ENCODE measurements at regions not wholly inside any gene's neighbourhood (a gene's known extent, or its start where the extent isn't known, plus 50 kb on each side); places are given as distances from the start of the nearest gene placed in this dataset.

- Histone ChIP-seq H3K79me2 (ENCODE audit: low read length) (no peaks in the 10 kb centered on the region), H3K27me3 (ENCODE audit: low read length) (no peaks in the 10 kb centered on the region), H3K27ac (ENCODE audit: low read length) (no peak overlapping the region), H3K4me3 (ENCODE audit: low read length) (no peak overlapping the region), H2AFZ (ENCODE audit: low read length) (no peak overlapping the region), H3K4me2 (ENCODE audit: low read depth, low read length, poor library complexity, severe bottlenecking) (no peak overlapping the region), H3K9ac (ENCODE audit: low read length) (no peak overlapping the region), H3K9me3 (ENCODE audit: low read length) (no peaks in the 10 kb centered on the region), H3K9me2 (replicated peaks; ENCODE audit: insufficient read depth, low read length) (no peaks in the 10 kb centered on the region), H4K20me1 (ENCODE audit: insufficient read depth, low read depth, low read length) (no peaks in the 10 kb centered on the region), H3K36me3 (ENCODE audit: insufficient read depth, low read length) (no peaks in the 10 kb centered on the region), H3K4me1 (ENCODE audit: low read length) (no peaks in the 10 kb centered on the region)
- no peak for DNase-seq
These were observed 393.9 kb upstream of the SALL1 start for GRCh38 chr16:51544851-51545467.

- H3K4me3 ChIP-seq (ENCODE audit: low read length), result no peak overlapping the region
- H3K9me2 ChIP-seq (replicated peaks; ENCODE audit: insufficient read depth, low read length), result no peaks in the 10 kb centered on the region
- H3K27me3 ChIP-seq (ENCODE audit: low read length), result no peaks in the 10 kb centered on the region
- H3K4me2 ChIP-seq (ENCODE audit: low read depth, low read length, poor library complexity, severe bottlenecking), result no peak overlapping the region
- H4K20me1 ChIP-seq (ENCODE audit: insufficient read depth, low read depth, low read length), result no peaks in the 10 kb centered on the region
- no peaks in the 10 kb centered on the region for H3K9me3 ChIP-seq (ENCODE audit: low read length)
- no peaks in the 10 kb centered on the region for H3K36me3 ChIP-seq (ENCODE audit: insufficient read depth, low read length)
- H3K79me2 ChIP-seq (ENCODE audit: low read length), result no peaks in the 10 kb centered on the region
- no peak for DNase-seq
- no peak overlapping the region for H3K27ac ChIP-seq (ENCODE audit: low read length)
- no peak overlapping the region for H2AFZ ChIP-seq (ENCODE audit: low read length)
- H3K9ac ChIP-seq (ENCODE audit: low read length), result no peak overlapping the region
- H3K4me1 ChIP-seq (ENCODE audit: low read length), result no peaks in the 10 kb centered on the region
These were observed 392.9 kb upstream of the SALL1 start for GRCh38 chr16:51543971-51544370.

GRCh38 chr16:51542981-51543815 is 392.1 kb upstream of the SALL1 start:
- Histone ChIP-seq H3K4me3 (ENCODE audit: low read length) (no peak overlapping the region), H4K20me1 (ENCODE audit: insufficient read depth, low read depth, low read length) (no peaks in the 10 kb centered on the region), H3K9me3 (ENCODE audit: low read length) (no peaks in the 10 kb centered on the region), H3K36me3 (ENCODE audit: insufficient read depth, low read length) (no peaks in the 10 kb centered on the region), H3K27me3 (ENCODE audit: low read length) (no peaks in the 10 kb centered on the region), H3K9ac (ENCODE audit: low read length) (no peak overlapping the region), H3K4me1 (ENCODE audit: low read length) (no peaks in the 10 kb centered on the region), H3K27ac (ENCODE audit: low read length) (no peak overlapping the region), H3K79me2 (ENCODE audit: low read length) (no peaks in the 10 kb centered on the region), H2AFZ (ENCODE audit: low read length) (no peak overlapping the region), H3K4me2 (ENCODE audit: low read depth, low read length, poor library complexity, severe bottlenecking) (no peak overlapping the region), H3K9me2 (replicated peaks; ENCODE audit: insufficient read depth, low read length) (no peaks in the 10 kb centered on the region)
- no peak for DNase-seq

GRCh38 chr16:51540259-51540658 is 389.2 kb upstream of the SALL1 start:
- Histone ChIP-seq H3K27ac (ENCODE audit: low read length) (no peak overlapping the region), H3K36me3 (ENCODE audit: insufficient read depth, low read length) (no peaks in the 10 kb centered on the region), H3K9me2 (replicated peaks; ENCODE audit: insufficient read depth, low read length) (no peaks in the 10 kb centered on the region), H3K27me3 (ENCODE audit: low read length) (no peaks in the 10 kb centered on the region), H3K9me3 (ENCODE audit: low read length) (no peaks in the 10 kb centered on the region), H2AFZ (ENCODE audit: low read length) (no peak overlapping the region), H3K9ac (ENCODE audit: low read length) (no peak overlapping the region), H3K79me2 (ENCODE audit: low read length) (no peaks in the 10 kb centered on the region), H3K4me2 (ENCODE audit: low read depth, low read length, poor library complexity, severe bottlenecking) (no peak overlapping the region), H4K20me1 (ENCODE audit: insufficient read depth, low read depth, low read length) (no peaks in the 10 kb centered on the region), H3K4me3 (ENCODE audit: low read length) (no peak overlapping the region), H3K4me1 (ENCODE audit: low read length) (no peaks in the 10 kb centered on the region)
- DNase-seq, result no peak

- H3K4me2 ChIP-seq (ENCODE audit: low read depth, low read length, poor library complexity, severe bottlenecking), result no peak overlapping the region
- H3K79me2 ChIP-seq (ENCODE audit: low read length), result no peaks in the 10 kb centered on the region
- H3K9ac ChIP-seq (ENCODE audit: low read length), result no peak overlapping the region
- no peaks in the 10 kb centered on the region for H3K27me3 ChIP-seq (ENCODE audit: low read length)
- H3K4me3 ChIP-seq (ENCODE audit: low read length), result no peak overlapping the region
- H4K20me1 ChIP-seq (ENCODE audit: insufficient read depth, low read depth, low read length), result no peaks in the 10 kb centered on the region
- no peaks in the 10 kb centered on the region for H3K36me3 ChIP-seq (ENCODE audit: insufficient read depth, low read length)
- no peak overlapping the region for H2AFZ ChIP-seq (ENCODE audit: low read length)
- H3K9me2 ChIP-seq (replicated peaks; ENCODE audit: insufficient read depth, low read length), result no peaks in the 10 kb centered on the region
- no peaks in the 10 kb centered on the region for H3K4me1 ChIP-seq (ENCODE audit: low read length)
- no peaks in the 10 kb centered on the region for H3K9me3 ChIP-seq (ENCODE audit: low read length)
- no peak for DNase-seq
- no peak overlapping the region for H3K27ac ChIP-seq (ENCODE audit: low read length)
These were observed 387.8 kb upstream of the SALL1 start for GRCh38 chr16:51538707-51539498.

- H3K27me3 ChIP-seq (ENCODE audit: low read length), result no peaks in the 10 kb centered on the region
- H3K9me3 ChIP-seq (ENCODE audit: low read length), result no peaks in the 10 kb centered on the region
- H3K9ac ChIP-seq (ENCODE audit: low read length), result no peak overlapping the region
- H2AFZ ChIP-seq (ENCODE audit: low read length), result no peak overlapping the region
- H3K9me2 ChIP-seq (replicated peaks; ENCODE audit: insufficient read depth, low read length), result no peaks in the 10 kb centered on the region
- no peaks in the 10 kb centered on the region for H3K36me3 ChIP-seq (ENCODE audit: insufficient read depth, low read length)
- no peak for DNase-seq
- H4K20me1 ChIP-seq (ENCODE audit: insufficient read depth, low read depth, low read length), result no peaks in the 10 kb centered on the region
- no peaks in the 10 kb centered on the region for H3K4me1 ChIP-seq (ENCODE audit: low read length)
- no peak overlapping the region for H3K4me3 ChIP-seq (ENCODE audit: low read length)
- H3K4me2 ChIP-seq (ENCODE audit: low read depth, low read length, poor library complexity, severe bottlenecking), result no peak overlapping the region
- H3K79me2 ChIP-seq (ENCODE audit: low read length), result no peaks in the 10 kb centered on the region
- H3K27ac ChIP-seq (ENCODE audit: low read length), result no peak overlapping the region
These were observed 384.5 kb upstream of the SALL1 start for GRCh38 chr16:51535591-51535990.

- H3K4me2 ChIP-seq (ENCODE audit: low read depth, low read length, poor library complexity, severe bottlenecking), result no peak overlapping the region
- no peak overlapping the region for H3K27ac ChIP-seq (ENCODE audit: low read length)
- H4K20me1 ChIP-seq (ENCODE audit: insufficient read depth, low read depth, low read length), result no peaks in the 10 kb centered on the region
- H2AFZ ChIP-seq (ENCODE audit: low read length), result no peak overlapping the region
- no peaks in the 10 kb centered on the region for H3K79me2 ChIP-seq (ENCODE audit: low read length)
- no peaks in the 10 kb centered on the region for H3K4me1 ChIP-seq (ENCODE audit: low read length)
- no peaks in the 10 kb centered on the region for H3K36me3 ChIP-seq (ENCODE audit: insufficient read depth, low read length)
- no peaks in the 10 kb centered on the region for H3K27me3 ChIP-seq (ENCODE audit: low read length)
- no peak for DNase-seq
- H3K9me3 ChIP-seq (ENCODE audit: low read length), result no peaks in the 10 kb centered on the region
- no peak overlapping the region for H3K9ac ChIP-seq (ENCODE audit: low read length)
- no peaks in the 10 kb centered on the region for H3K9me2 ChIP-seq (replicated peaks; ENCODE audit: insufficient read depth, low read length)
- H3K4me3 ChIP-seq (ENCODE audit: low read length), result no peak overlapping the region
These were observed 381.5 kb upstream of the SALL1 start for GRCh38 chr16:51532551-51532950.

GRCh38 chr16:51531271-51531670 is 380.2 kb upstream of the SALL1 start:
- H3K27me3 ChIP-seq (ENCODE audit: low read length), result no peaks in the 10 kb centered on the region
- no peaks in the 10 kb centered on the region for H3K36me3 ChIP-seq (ENCODE audit: insufficient read depth, low read length)
- H3K79me2 ChIP-seq (ENCODE audit: low read length), result no peaks in the 10 kb centered on the region
- H2AFZ ChIP-seq (ENCODE audit: low read length), result no peak overlapping the region
- no peak for DNase-seq
- H3K27ac ChIP-seq (ENCODE audit: low read length), result no peak overlapping the region
- no peak overlapping the region for H3K4me2 ChIP-seq (ENCODE audit: low read depth, low read length, poor library complexity, severe bottlenecking)
- no peaks in the 10 kb centered on the region for H3K9me3 ChIP-seq (ENCODE audit: low read length)
- no peaks in the 10 kb centered on the region for H3K4me1 ChIP-seq (ENCODE audit: low read length)
- H3K9ac ChIP-seq (ENCODE audit: low read length), result no peak overlapping the region
- no peaks in the 10 kb centered on the region for H3K9me2 ChIP-seq (replicated peaks; ENCODE audit: insufficient read depth, low read length)
- H4K20me1 ChIP-seq (ENCODE audit: insufficient read depth, low read depth, low read length), result no peaks in the 10 kb centered on the region
- no peak overlapping the region for H3K4me3 ChIP-seq (ENCODE audit: low read length)

Data from Karpas-422 (cell line).